HG03064 (cell line): ENCODE measurements at regions not wholly inside any gene's neighbourhood (a gene's known extent, or its start where the extent isn't known, plus 50 kb on each side); places are given as distances from the start of the nearest gene placed in this dataset.
"Not testable (repeated sequence)": the region's sequence is repeated elsewhere in the genome, so short reads cannot be mapped to it uniquely, and the experiment has no call there.

Experiments used
- ATAC-seq: cut with Tn5 transposase; IDR thresholded peaks from one replicate; pipeline ENCODE4 v1.9.1; 2021; ENCODE audit warnings: low read depth; ENCODE audit not compliant: unreplicated experiment

- ATAC-seq = no peak
These were observed 449.6 kb upstream of the CDH20 start for GRCh38 chr18:60883587-60883986.

DNA sequence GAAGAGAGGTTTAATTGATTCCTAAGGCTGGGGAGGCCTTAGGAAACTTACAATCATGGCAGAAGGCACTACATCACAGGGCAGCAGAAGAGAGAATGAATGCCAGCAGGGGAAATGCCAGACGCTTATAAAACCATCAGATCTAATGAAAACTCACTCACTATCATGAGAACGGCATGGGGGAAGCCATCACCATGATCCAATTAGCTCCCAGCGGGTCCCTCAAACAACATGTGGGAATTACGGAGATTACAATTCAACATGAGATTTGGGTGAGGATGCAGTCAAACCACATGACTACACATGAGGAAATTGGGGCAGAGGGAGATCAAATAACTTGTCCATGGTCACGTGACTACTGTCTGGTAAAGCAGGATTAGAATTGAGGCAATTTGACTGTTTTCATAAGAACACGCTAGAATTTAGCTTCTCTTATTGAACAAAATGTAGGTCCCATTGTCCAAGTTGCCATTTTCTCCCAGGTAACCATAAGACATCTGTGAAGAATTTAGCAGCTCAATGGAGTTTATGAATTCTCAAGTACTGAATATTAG lies 445.1 kb upstream of the CDH20 start:
- no peak for ATAC-seq

- ATAC-seq = no peak
These were observed 443.8 kb upstream of the CDH20 start for GRCh38 chr18:60889442-60889841.

DNA sequence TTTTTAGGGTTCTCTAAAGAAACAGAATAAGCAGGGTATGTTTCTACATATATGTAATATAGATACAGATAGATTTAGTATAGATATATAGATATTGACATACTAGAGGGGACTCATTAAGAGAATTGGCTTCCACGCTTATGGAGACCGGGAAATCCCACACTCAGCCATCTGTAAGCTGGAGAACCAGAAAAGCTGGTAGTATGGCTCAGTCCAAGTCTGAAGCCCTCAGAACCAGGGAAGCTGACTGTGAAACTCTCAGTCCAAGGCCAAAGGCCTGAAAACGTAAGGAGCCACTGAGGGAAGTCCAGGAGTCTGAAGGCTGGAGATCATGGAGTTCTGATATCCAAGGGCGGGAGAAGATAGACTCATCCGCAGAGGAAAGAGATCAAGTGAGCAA lies 441.3 kb upstream of the CDH20 start:
- no peak for ATAC-seq

DNA sequence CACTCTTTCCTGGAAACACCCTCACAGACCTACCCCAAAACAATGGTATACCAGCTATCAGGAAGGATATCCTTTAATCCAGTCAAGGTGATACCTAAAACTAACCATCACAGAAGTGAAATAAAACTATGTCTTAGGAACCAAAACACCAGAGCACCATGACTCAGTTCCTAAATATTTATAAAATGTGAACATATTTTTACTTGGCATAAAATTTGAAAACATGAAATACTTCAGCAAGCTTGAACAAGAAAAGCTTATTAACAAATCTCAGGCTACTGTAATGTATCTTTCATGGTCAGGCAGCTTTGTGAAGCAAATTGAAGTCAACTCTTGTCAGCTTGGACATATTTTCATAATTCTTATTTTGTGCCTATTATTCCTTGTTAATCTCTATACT lies 440.8 kb upstream of the CDH20 start:
- no peak for ATAC-seq

DNA sequence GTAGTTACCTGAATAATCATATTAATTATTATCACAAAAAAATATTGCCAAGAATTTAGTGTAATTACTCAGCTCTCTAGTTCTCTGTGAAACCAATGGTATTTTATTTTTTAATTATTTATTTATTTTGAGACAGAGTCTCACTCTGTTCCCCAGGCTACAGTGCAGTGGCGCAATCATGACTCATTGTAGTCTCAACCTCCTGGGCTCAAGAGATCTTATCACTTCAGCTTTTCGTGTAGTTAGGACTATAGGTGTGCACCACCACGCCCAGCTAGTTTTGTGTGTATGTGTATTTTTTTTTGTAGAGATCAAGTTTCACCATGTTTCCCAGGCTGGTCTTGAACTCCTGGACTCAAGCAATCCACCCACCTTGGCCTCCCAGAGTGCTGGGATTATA lies 440.4 kb upstream of the CDH20 start:
- no peak for ATAC-seq

DNA sequence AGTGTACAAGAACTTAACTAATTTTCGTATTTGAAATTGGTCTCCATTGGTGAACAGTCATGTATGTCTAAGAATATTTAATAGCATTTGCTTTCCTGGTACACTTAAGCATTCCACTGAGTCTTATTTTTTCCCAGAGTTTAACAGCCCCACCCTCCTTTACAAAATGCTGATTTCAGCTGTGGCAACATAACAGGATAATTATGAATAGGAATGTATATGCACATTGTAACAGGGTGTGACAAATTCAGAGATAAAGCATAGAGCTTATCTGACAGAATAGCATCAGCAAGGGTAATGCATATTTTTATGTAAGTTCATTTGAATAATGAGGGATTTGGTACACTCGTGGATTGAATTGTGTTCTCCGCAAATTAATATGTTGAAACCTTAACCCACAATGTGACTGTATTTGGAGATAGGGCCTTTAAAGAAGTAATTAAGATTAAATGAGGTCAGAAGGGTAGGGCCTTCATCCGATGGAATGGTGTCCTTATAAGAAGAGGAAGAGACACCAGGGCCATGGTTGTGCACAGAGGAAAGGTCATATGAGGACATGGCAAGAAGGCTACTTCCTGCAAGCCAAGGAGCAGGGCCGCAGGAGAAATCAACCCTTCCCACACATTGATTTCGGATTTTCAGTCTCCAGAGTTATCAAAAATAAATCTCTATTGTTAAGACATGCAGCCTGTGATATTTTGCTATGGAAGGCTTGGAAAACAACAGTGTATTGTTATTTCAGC lies 439.7 kb upstream of the CDH20 start:
- no peak for ATAC-seq

GRCh38 chr18:60894254-60894945 lies 438.8 kb upstream of the CDH20 start:
- no peak for ATAC-seq

DNA sequence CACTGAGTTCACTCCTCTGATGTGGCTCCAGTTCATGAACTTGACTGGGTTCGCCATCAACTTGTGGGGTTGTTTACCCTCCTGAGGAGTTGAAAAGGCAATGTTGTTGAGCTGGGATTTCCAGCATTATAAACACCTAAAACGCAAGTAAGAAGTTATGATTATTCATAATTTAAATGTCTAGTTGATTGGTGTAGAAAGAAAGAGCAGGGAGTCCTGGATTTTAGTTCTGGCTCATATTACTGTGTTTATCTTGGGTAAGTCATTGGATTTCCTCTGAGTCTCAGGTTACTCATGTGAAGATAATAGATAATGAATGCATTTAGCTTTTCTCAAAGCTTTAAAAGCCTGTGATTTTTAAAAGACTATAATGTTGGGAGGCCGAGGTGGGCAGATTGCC lies 438.0 kb upstream of the CDH20 start:
- ATAC-seq = no peak

- ATAC-seq = no peak
These were observed 435.1 kb upstream of the CDH20 start for GRCh38 chr18:60898111-60898510.

- no peak for ATAC-seq
These were observed 427.5 kb upstream of the CDH20 start for GRCh38 chr18:60905699-60906098.

DNA sequence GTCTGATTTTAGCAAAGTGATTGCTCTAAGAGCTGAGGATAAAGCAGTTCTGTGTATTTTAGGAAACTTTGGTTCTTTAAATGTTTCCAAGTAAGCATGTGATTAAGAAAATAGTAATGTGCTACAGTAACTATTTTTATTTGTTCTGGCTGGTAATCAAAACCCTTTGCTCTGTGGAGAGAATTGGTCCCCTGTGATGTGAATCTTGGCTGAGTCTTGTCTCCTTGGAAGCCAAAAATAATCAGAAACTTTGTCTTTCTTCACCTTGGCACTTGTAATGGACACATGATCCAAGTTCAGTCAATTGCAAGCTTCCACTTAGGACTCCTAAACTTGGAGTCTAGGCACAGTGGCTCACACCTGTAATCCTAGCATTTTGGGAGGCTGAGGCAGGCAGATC lies 422.7 kb upstream of the CDH20 start:
- no peak for ATAC-seq

DNA sequence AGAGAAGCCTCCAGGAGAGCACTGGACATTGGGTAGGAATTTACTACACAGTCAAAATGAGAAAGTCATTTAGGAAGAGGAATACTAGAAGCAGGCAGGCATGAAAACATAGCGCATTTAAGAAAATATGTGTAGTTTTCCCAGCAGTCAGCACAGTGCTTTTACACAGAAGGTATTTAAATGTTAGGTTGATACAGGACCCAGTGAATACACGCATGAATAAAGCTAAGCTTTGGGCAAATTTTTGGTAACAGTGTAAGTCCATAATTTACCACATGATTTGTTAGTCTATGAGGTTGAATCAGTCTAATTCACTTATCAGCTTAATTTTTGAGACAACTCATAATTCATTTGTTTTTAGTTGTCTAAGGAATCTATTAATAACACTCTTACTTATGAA lies 421.7 kb upstream of the CDH20 start:
- ATAC-seq = no peak

DNA sequence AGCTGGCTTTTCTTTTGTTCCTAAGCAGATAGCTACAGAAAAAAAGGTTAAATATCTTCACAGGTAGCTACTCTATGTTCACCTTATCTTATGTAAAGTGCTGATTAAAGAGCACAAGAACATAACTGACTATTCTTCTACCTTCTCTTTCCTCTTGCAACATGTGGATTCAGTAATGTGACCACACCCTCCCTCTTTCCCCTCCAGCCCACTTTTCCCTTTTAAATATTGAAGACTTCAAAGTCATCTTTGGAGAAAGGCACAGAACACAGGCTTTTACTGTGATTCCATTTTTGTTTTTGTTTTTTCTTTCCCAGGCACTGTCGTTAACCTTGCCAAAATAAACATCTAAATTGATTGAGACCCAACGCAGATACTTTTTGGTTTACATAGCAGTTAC lies 418.1 kb upstream of the CDH20 start:
- ATAC-seq = no peak

- ATAC-seq = not testable (repeated sequence)
These were observed 414.4 kb upstream of the CDH20 start for GRCh38 chr18:60918862-60919261.

GRCh38 chr18:60925892-60926291 lies 407.3 kb upstream of the CDH20 start:
- ATAC-seq = no peak

DNA sequence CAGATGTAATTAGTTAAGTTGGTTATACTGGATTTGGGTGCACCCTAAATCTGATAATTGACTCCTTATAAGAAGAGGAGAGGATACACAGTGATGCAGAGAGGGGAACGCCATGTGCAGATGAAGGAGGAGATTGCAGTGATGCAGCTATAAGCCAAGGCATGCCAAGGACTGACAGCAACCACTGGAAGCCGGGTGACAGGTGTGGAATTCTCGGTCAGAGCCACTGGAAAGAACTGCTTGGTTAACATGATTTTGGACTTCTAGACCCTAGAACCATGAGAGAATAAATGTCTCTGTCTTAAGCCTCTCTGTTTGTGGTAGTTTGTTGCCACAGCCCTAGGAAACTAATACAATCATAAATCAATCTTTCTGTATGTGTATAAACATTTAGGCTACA lies 403.3 kb upstream of the CDH20 start:
- ATAC-seq = no peak

- ATAC-seq = no peak
These were observed 398.0 kb upstream of the CDH20 start for GRCh38 chr18:60935041-60935910.

DNA sequence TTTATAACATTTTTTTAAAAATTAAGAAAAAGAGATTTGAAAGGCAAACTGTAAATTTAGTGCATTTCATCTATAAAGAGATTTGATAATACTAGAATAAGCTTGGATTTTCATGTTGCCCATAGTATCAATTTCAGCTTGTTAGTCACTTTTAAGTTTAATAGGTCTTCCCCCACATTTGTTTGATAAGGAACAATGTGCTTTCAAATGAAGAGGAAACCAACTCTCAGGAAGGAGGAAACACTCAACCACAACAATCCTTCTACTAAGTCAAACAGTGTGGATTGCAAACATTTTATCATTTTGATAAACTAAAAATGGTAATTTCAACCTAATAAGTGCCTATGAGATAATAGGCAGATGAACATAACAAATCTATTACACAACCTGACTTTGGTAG lies 397.1 kb upstream of the CDH20 start:
- ATAC-seq = no peak

- no peak for ATAC-seq
These were observed 389.9 kb upstream of the CDH20 start for GRCh38 chr18:60943297-60943696.

DNA sequence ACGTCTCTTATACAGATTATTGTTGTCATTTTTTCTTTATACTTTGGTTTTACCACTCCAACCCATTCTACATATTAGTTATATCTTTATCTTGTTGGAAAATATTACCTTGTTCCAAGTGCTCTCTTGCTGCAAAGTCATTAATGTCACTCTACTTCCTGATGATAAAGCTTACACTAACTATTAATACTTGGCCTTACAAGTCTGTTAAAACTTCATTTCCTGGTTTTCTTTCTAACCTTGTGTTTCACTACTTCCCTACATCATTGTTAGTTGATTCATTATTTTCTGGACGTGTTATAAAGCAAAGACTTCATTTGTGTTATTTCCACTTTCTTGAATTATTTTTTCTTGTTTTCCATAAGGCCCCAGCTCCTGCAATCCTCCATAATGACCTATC lies 382.6 kb upstream of the CDH20 start:
- ATAC-seq = no peak
